GM21737 (cell line): ENCODE measurements at regions not wholly inside any gene's neighbourhood (a gene's known extent, or its start where the extent isn't known, plus 50 kb on each side); places are given as distances from the start of the nearest gene placed in this dataset.
A peak's percentile ranks its signal among the peaks of the same experiment; 100 is the strongest.
"Not testable (repeated sequence)": the region's sequence is repeated elsewhere in the genome, so short reads cannot be mapped to it uniquely, and the experiment has no call there.

ENCODE experiments used
- ATAC-seq: cut with Tn5 transposase; IDR thresholded peaks from one replicate; pipeline ENCODE4 v1.9.1; 2021; ENCODE audit warnings: mild to moderate bottlenecking, moderate library complexity; ENCODE audit not compliant: unreplicated experiment

- not testable (repeated sequence) for ATAC-seq
Measured at GRCh38 chr9:67708109-67708508, 150.6 kb upstream of the ANKRD20A1 start.

- not testable (repeated sequence) for ATAC-seq
Measured at GRCh38 chr9:67711429-67711828, 147.3 kb upstream of the ANKRD20A1 start.

DNA sequence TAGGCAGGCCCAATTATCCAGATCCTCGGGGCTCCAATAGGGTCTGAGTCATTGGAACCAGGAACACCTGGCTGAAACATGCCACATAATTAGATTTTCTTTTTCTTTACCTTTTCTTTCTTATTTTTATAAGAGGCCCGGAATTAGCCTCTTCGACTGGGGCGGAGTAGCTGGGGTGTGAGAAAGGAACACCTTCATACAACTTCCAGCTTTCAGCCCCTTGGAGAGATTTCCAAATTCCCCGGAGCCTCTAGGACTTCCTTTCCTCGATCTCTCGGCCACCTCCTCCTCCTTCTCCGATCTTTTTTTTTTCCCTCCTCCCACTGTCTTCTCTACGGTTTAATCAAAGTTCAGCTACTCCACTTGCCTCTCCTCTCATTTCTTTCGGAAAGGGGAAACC, 146.8 kb upstream of the ANKRD20A1 start:
- ATAC-seq: not testable (repeated sequence)

GRCh38 chr9:67712956-67713355, 145.8 kb upstream of the ANKRD20A1 start:
- not testable (repeated sequence) for ATAC-seq

GRCh38 chr9:67717830-67718388, 140.8 kb upstream of the ANKRD20A1 start:
- not testable (repeated sequence) for ATAC-seq

DNA sequence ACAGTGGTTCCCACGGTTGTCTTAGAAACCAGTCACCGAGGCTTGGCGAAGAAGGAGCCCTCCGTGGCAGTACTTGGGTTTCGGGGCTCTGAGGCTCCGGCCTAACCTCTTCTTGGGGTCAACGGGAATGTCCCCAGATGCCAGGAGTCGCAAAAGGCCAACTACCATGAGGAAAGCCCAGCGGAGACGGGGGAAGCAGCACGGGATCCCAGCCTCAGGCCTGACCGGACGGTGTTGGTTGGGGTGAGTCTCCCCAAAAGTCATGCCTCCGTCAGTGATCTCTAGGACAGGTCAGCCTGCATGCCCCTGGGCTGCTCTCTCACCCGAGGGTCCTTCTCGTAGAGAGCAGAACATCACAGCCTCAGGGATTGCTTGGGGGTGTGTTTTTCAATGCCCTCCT, 138.2 kb upstream of the ANKRD20A1 start:
- not testable (repeated sequence) for ATAC-seq

- ATAC-seq: peak; percentile 80
Measured at GRCh38 chr9:67722460-67723090, 136.2 kb upstream of the ANKRD20A1 start.

- not testable (repeated sequence) for ATAC-seq
Measured at GRCh38 chr9:67723185-67723584, 135.5 kb upstream of the ANKRD20A1 start.

GRCh38 chr9:67724885-67725284, 133.8 kb upstream of the ANKRD20A1 start:
- not testable (repeated sequence) for ATAC-seq

GRCh38 chr9:67726213-67726988, 132.3 kb upstream of the ANKRD20A1 start:
- ATAC-seq: peak; percentile 84

DNA sequence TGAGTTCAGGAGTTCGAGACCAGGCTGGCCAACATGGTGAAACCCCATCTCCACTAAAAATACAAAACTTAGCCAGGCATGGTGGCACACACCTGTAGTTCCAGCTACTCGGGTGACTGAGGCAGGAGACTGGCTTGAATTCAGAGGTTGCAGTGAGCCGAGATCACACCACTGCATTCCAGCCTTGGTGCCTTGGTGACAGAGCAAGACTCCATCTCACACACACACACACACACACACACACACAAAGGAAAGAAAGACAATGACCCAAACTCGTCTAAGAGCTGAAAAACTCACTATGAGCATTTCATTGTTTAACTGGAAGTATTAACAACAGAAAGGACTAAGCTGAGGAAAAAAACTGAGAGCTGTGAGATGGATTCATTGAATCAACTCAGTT, 95.6 kb upstream of the ANKRD20A1 start:
- ATAC-seq: not testable (repeated sequence)

GRCh38 chr9:67771807-67772206, 86.9 kb upstream of the ANKRD20A1 start:
- ATAC-seq: not testable (repeated sequence)

GRCh38 chr9:67800170-67800569, 58.6 kb upstream of the ANKRD20A1 start:
- not testable (repeated sequence) for ATAC-seq
